SK-N-SH (cell line): ENCODE measurements at regions not wholly inside any gene's neighbourhood (a gene's known extent, or its start where the extent isn't known, plus 50 kb on each side); places are given as distances from the start of the nearest gene placed in this dataset.

Experiments
- CTCF ChIA-PET: fragments of 300-600, 350-600 bp; formaldehyde crosslinking; extraction: SDS; loops from one replicate; lab custom pipeline; 2021; lab: Yijun Ruan, JAX
- POLR2A ChIA-PET: fragments of 350-600 bp; sonication (Branson Sonifier 250); formaldehyde crosslinking; extraction: SDS; loops from one replicate; lab custom pipeline; 2020; ENCODE audit warnings: antibody characterized with exemption, inconsistent platforms; lab: Yijun Ruan, JAX
- DNase-seq: peaks from one replicate; pipeline ENCODE4 v3.0.0; 2012
- H2AFZ ChIP-seq: fragments of 200-600 bp; sonication (generic); 2 replicates; pipeline ENCODE4 v1.8.1; 2016; ENCODE audit warnings: antibody characterized with exemption, mild to moderate bottlenecking, low read depth
- H3F3A ChIP-seq: fragments of 200-600 bp; sonication (generic); replicated peaks from 2 replicates; pipeline ENCODE3; 2016; ENCODE audit warnings: antibody characterized with exemption, mild to moderate bottlenecking; ENCODE audit not compliant: insufficient read depth
- H3K27ac ChIP-seq, 2 experiments: fragments of 200-500 bp in 1 of 2; fragments of 200-600 bp in 1 of 2; sonication (Bioruptor generic) in 1 of 2; sonication (generic), shearing (Covaris generic) in 1 of 2; 2 replicates each; pipeline versions ENCODE4 v1.5.1 to v1.6.1; 2014 to 2016; ENCODE audit warnings: low read depth in 2 of 2, inconsistent platforms in 1 of 2, low read length in 1 of 2, mild to moderate bottlenecking in 1 of 2, mixed read lengths in 1 of 2
- H3K27me3 ChIP-seq: fragments of 200-600 bp; sonication (generic), shearing (Covaris generic); 2 replicates; pipeline ENCODE4 v1.6.1; 2016; ENCODE audit warnings: mixed run types; ENCODE audit not compliant: insufficient read depth
- H3K36me3 ChIP-seq, 2 experiments: fragments of 200-500 bp in 1 of 2; fragments of 200-600 bp in 1 of 2; sonication (Bioruptor generic) in 1 of 2; sonication (generic) in 1 of 2; replicated peaks in 1 of 2; 2 replicates each; pipeline versions ENCODE3 to v1.5.1; 2014 to 2016; ENCODE audit warnings: low read length in 1 of 2, mild to moderate bottlenecking in 1 of 2; ENCODE audit not compliant: insufficient read depth in 2 of 2, control insufficient read depth in 1 of 2
- H3K4me1 ChIP-seq, 2 experiments: fragments of 200-500 bp in 1 of 2; fragments of 200-600 bp in 1 of 2; sonication (Bioruptor generic) in 1 of 2; sonication (generic), shearing (Covaris generic) in 1 of 2; 2 replicates each; pipeline versions ENCODE4 v1.5.1 to v1.6.1; 2014 to 2016; ENCODE audit warnings: low read depth in 1 of 2, low read length in 1 of 2, mixed run types in 1 of 2; ENCODE audit not compliant: insufficient read depth in 2 of 2, control insufficient read depth in 1 of 2
- H3K4me2 ChIP-seq: fragments of 200-600 bp; sonication (generic), shearing (Covaris generic); 2 replicates; pipeline ENCODE4 v1.6.1; 2017; ENCODE audit warnings: mixed run types
- H3K4me3 ChIP-seq, 2 experiments: fragments of 200-500 bp in 1 of 2; fragments of 200-600 bp in 1 of 2; sonication (Bioruptor generic) in 1 of 2; sonication (generic), shearing (Covaris generic) in 1 of 2; 2 replicates each; pipeline versions ENCODE4 v1.5.1 to v1.8.1; 2014 to 2016; ENCODE audit warnings: low read depth in 2 of 2, inconsistent platforms in 1 of 2, low read length in 1 of 2, mild to moderate bottlenecking in 1 of 2, mixed read lengths in 1 of 2, moderate library complexity in 1 of 2
- H3K79me2 ChIP-seq: fragments of 200-600 bp; sonication (generic); 2 replicates; pipeline ENCODE4 v1.8.1; 2017; ENCODE audit warnings: mild to moderate bottlenecking; ENCODE audit not compliant: insufficient read depth
- H3K9ac ChIP-seq: fragments of 200-600 bp; sonication (generic); 2 replicates; pipeline ENCODE4 v1.6.1; 2017; ENCODE audit warnings: mixed run types
- H3K9me2 ChIP-seq: fragments of 200-600 bp; sonication (generic); 2 replicates; pipeline ENCODE4 v1.6.1; 2017; ENCODE audit warnings: mixed run types
- H3K9me3 ChIP-seq: fragments of 200-600 bp; sonication (generic); 2 replicates; pipeline ENCODE4 v1.6.1; 2017; ENCODE audit warnings: mixed run types, mild to moderate bottlenecking, moderate library complexity
- H4K20me1 ChIP-seq: fragments of 200-600 bp; sonication (generic); 2 replicates; pipeline ENCODE4 v1.6.1; 2017; ENCODE audit warnings: mild to moderate bottlenecking, mixed run types; ENCODE audit not compliant: insufficient read depth
- CHD2 ChIP-seq: fragments of 150-350 bp; IDR thresholded peaks from 2 replicates; pipeline ENCODE4 v1.6.1; 2018; ENCODE audit warnings: low read length; ENCODE audit not compliant: partially characterized antibody
- ELF1 ChIP-seq: IDR thresholded peaks from 2 replicates; pipeline ENCODE4 v1.4.0; 2012
- EP300 ChIP-seq, 2 experiments: IDR thresholded peaks; 2 replicates each; pipeline versions ENCODE4 v1.4.0 to v1.6.1; 2012; ENCODE audit warnings: borderline replicate concordance in 1 of 2, low read depth in 1 of 2, low read length in 1 of 2
- FOXJ3 ChIP-seq: sonication (generic); formaldehyde crosslinking; IDR thresholded peaks from 2 replicates; pipeline ENCODE4 v1.5.1; 2020; ENCODE audit warnings: mild to moderate bottlenecking, missing genetic modification reagents
- GABPA ChIP-seq: IDR thresholded peaks from 2 replicates; pipeline ENCODE4 v1.4.0; 2012; ENCODE audit warnings: low read depth, mild to moderate bottlenecking
- IRF3 ChIP-seq: fragments of 150-350 bp; IDR thresholded peaks from 2 replicates; pipeline ENCODE4 v1.6.1; 2016; ENCODE audit warnings: mild to moderate bottlenecking, low read depth, low read length
- NFIC ChIP-seq: IDR thresholded peaks from 2 replicates; pipeline ENCODE4 v1.4.0; 2012; ENCODE audit warnings: borderline replicate concordance
- POLR2AphosphoS5 ChIP-seq: IDR thresholded peaks from 2 replicates; pipeline ENCODE4 v1.6.1; 2012; ENCODE audit warnings: low read depth, low read length
- TCF12 ChIP-seq: IDR thresholded peaks from 2 replicates; pipeline ENCODE4 v1.4.0; 2012
- TEAD4 ChIP-seq: IDR thresholded peaks from 2 replicates; pipeline ENCODE4 v1.4.0; 2012; ENCODE audit warnings: mild to moderate bottlenecking, borderline replicate concordance; ENCODE audit not compliant: insufficient read depth
- USF2 ChIP-seq: fragments of 150-350 bp; IDR thresholded peaks from 2 replicates; pipeline ENCODE4 v1.6.1; 2017; ENCODE audit warnings: antibody characterized with exemption, low read length, low read depth, borderline replicate concordance
- YY1 ChIP-seq: IDR thresholded peaks from 2 replicates; pipeline ENCODE4 v1.4.0; 2012; ENCODE audit warnings: low read depth, mild to moderate bottlenecking
- WGBS: methylation state at CpG from one replicate; pipeline ENCODE4 v1.1.6; 2017; ENCODE audit warnings: low lambda C conversion rate; 5-methylcytosine and 5-hydroxymethylcytosine counted together
- TF ChIP-seq, protein P1 (sequence below): IDR thresholded peaks from 2 replicates; pipeline ENCODE4; 2012
- TF ChIP-seq, protein P2 (sequence below): IDR thresholded peaks from 2 replicates; pipeline ENCODE4 v1.4.0; 2012; ENCODE audit warnings: low read depth, borderline replicate concordance
- TF ChIP-seq, protein P3 (sequence below): IDR thresholded peaks from 2 replicates; pipeline ENCODE4 v1.4.0; 2012; ENCODE audit warnings: low read depth, borderline replicate concordance

DNA sequence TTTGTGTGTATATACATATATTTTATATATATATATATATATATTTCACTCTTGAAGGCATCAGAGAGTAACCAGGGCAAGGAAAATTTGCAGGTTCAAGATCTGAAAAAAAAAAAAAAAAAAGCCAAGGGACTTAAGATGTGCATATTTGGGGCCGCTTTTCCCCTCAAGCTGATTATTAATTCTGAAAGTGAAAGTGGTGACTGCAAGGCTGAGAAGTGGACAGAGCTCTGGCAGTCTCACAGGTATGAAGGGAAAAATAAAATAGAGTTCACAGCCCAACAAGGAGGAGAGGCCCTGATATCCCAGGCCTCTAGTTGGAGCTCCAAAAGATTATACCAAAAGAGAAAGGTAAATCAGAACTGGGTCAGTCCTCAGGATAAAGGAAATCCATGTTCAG lies 234.4 kb upstream of the GAS1 start:
- POLR2A ChIA-PET: no interaction called here
- Histone ChIP-seq H3K79me2 (no peaks in the 10 kb centered on the region), H3K36me3 (peaks cover 0 to 4% of the 10 kb centered on the region in 2 experiments), H4K20me1 (no peaks in the 10 kb centered on the region), H3K27me3 (no peaks in the 10 kb centered on the region), H3K4me3 (no peak overlapping the region), H3F3A (no peaks in the 10 kb centered on the region), H3K4me2 (no peak overlapping the region), H3K27ac (no peak overlapping the region; a peak in 1 of 4 replicates), H2AFZ (no peak overlapping the region), H3K9ac (no peak overlapping the region), H3K4me1 (peaks cover 6 to 10% of the 10 kb centered on the region in 2 experiments), H3K9me2 (no peaks in the 10 kb centered on the region), H3K9me3 (0 out of 2 replicates have a peak, but pooled peaks cover 7% of the 10 kb centered on the region)
- no peak for DNase-seq
- CTCF ChIA-PET: no interaction called here
- 84% methylated on average over 1 of the region's 1 CpG for WGBS
- no peak for TF ChIP-seq GABPA
- TF ChIP-seq USF2: no peak
- TF ChIP-seq, protein P1, sequence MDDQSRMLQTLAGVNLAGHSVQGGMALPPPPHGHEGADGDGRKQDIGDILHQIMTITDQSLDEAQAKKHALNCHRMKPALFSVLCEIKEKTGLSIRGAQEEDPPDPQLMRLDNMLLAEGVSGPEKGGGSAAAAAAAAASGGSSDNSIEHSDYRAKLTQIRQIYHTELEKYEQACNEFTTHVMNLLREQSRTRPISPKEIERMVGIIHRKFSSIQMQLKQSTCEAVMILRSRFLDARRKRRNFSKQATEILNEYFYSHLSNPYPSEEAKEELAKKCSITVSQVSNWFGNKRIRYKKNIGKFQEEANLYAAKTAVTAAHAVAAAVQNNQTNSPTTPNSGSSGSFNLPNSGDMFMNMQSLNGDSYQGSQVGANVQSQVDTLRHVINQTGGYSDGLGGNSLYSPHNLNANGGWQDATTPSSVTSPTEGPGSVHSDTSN: no peak
- TF ChIP-seq EP300 (IDR thresholded peaks at IDR 0.05; ENCODE audit: borderline replicate concordance in 1 of 2, low read depth in 1 of 2, low read length in 1 of 2): no peak
- TF ChIP-seq, protein P2, sequence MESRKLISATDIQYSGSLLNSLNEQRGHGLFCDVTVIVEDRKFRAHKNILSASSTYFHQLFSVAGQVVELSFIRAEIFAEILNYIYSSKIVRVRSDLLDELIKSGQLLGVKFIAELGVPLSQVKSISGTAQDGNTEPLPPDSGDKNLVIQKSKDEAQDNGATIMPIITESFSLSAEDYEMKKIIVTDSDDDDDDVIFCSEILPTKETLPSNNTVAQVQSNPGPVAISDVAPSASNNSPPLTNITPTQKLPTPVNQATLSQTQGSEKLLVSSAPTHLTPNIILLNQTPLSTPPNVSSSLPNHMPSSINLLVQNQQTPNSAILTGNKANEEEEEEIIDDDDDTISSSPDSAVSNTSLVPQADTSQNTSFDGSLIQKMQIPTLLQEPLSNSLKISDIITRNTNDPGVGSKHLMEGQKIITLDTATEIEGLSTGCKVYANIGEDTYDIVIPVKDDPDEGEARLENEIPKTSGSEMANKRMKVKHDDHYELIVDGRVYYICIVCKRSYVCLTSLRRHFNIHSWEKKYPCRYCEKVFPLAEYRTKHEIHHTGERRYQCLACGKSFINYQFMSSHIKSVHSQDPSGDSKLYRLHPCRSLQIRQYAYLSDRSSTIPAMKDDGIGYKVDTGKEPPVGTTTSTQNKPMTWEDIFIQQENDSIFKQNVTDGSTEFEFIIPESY: no peak
- TF ChIP-seq CHD2: no peak
- no peak for TF ChIP-seq IRF3
- no peak for TF ChIP-seq FOXJ3 (CRISPR knock-in tag)
- no peak for TF ChIP-seq POLR2AphosphoS5
- no peak for TF ChIP-seq YY1
- TF ChIP-seq, protein P3, sequence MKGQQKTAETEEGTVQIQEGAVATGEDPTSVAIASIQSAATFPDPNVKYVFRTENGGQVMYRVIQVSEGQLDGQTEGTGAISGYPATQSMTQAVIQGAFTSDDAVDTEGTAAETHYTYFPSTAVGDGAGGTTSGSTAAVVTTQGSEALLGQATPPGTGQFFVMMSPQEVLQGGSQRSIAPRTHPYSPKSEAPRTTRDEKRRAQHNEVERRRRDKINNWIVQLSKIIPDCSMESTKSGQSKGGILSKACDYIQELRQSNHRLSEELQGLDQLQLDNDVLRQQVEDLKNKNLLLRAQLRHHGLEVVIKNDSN: no peak
- TF ChIP-seq ELF1: no peak
- no peak for TF ChIP-seq TCF12
- no peak for TF ChIP-seq TEAD4
- no peak for TF ChIP-seq NFIC
